Nephron (organoid): ENCODE measurements at regions not wholly inside any gene's neighbourhood (a gene's known extent, or its start where the extent isn't known, plus 50 kb on each side); places are given as distances from the start of the nearest gene placed in this dataset.

Experiments used
- H3K27ac Mint-ChIP-seq, 3 experiments: 2 replicates each; pipeline ENCODE4 v1.8.0; 2020; ENCODE audit warnings: mixed read lengths in 3 of 3, mild to moderate bottlenecking in 2 of 3, moderate library complexity in 1 of 3
- H3K27me3 Mint-ChIP-seq: 2 replicates; pipeline ENCODE4 v1.8.0; 2021; ENCODE audit warnings: low read depth, mild to moderate bottlenecking, moderate library complexity, mixed read lengths
- H3K36me3 Mint-ChIP-seq: 2 replicates; pipeline ENCODE4 v1.8.0; 2020; ENCODE audit warnings: low read depth, mixed read lengths
- H3K4me1 Mint-ChIP-seq: 2 replicates; pipeline ENCODE4 v1.8.0; 2020; ENCODE audit warnings: mixed read lengths
- H3K4me3 Mint-ChIP-seq, 3 experiments: 2 replicates each; pipeline ENCODE4 v1.8.0; 2020; ENCODE audit warnings: mild to moderate bottlenecking in 3 of 3, mixed read lengths in 3 of 3, moderate library complexity in 2 of 3
- H3K9me3 Mint-ChIP-seq: 2 replicates; pipeline ENCODE4 v1.8.0; 2020; ENCODE audit warnings: mixed read lengths
- TF ChIP-seq, protein P1 (sequence below), 3 experiments: fragments of 200-600 bp; sonication (generic); IDR thresholded peaks; one replicate each; pipeline ENCODE4 v1.5.0; 2021; ENCODE audit warnings: antibody characterized with exemption in 3 of 3; ENCODE audit not compliant: unreplicated experiment in 3 of 3

DNA sequence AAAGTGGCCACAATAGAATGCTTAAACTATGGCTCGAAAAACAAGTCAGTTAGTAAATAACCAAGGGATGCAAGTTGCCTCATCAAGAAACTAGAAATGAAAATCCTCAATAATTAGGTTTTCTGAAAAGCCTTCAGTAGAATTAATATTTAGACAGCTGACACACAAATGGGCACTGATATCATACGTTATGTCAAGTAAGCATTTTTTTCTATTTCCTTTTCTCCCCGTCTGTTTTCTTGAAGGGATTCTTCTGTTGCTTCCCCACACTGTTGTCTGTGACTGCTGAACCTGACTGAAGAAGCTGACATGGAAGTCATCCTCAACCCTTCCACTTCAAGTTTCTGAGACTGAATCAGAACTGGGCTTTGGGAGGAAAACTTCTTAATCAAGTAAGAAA lies 151.8 kb upstream of the CADM2 start:
- H3K27ac Mint-ChIP-seq, result no peak overlapping the region
- no peak overlapping the region for H3K4me3 Mint-ChIP-seq
- no peaks in the 10 kb centered on the region for H3K4me1 Mint-ChIP-seq
- H3K9me3 Mint-ChIP-seq, result peaks cover 6% of the 10 kb centered on the region
- H3K36me3 Mint-ChIP-seq, result no peaks in the 10 kb centered on the region
- H3K27me3 Mint-ChIP-seq, result no peaks in the 10 kb centered on the region
- TF ChIP-seq, protein P1, sequence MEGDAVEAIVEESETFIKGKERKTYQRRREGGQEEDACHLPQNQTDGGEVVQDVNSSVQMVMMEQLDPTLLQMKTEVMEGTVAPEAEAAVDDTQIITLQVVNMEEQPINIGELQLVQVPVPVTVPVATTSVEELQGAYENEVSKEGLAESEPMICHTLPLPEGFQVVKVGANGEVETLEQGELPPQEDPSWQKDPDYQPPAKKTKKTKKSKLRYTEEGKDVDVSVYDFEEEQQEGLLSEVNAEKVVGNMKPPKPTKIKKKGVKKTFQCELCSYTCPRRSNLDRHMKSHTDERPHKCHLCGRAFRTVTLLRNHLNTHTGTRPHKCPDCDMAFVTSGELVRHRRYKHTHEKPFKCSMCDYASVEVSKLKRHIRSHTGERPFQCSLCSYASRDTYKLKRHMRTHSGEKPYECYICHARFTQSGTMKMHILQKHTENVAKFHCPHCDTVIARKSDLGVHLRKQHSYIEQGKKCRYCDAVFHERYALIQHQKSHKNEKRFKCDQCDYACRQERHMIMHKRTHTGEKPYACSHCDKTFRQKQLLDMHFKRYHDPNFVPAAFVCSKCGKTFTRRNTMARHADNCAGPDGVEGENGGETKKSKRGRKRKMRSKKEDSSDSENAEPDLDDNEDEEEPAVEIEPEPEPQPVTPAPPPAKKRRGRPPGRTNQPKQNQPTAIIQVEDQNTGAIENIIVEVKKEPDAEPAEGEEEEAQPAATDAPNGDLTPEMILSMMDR (IDR thresholded peaks at IDR 0.05; ENCODE audit: unreplicated experiment in 3 of 3), result no peak

DNA sequence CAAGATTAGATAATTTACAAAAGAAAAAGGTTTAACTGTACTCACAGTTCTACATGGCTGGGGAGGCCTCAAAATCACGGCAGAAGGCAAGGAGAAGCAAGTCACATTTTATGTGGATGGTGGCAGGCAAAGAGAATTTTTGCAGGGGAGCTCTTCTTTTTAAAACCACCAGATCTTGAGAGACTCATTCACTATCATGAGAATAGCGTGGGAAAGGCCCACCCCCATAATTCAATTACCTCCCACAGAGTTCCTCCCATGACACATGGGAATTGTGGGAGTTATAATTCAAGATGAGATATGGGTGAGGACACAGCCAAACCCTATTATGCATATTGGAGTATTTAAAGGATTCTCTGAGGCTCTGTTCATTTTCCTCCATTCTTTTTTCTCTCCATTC lies 138.7 kb upstream of the CADM2 start:
- Mint-ChIP-seq H3K4me1 (no peaks in the 10 kb centered on the region), H3K36me3 (no peaks in the 10 kb centered on the region), H3K27ac (peak overlapping the region in 1 of 3 experiments; percentile 75), H3K27me3 (no peaks in the 10 kb centered on the region), H3K4me3 (no peak overlapping the region), H3K9me3 (peaks cover 13% of the 10 kb centered on the region)
- TF ChIP-seq, protein P1 (IDR thresholded peaks at IDR 0.05; ENCODE audit: unreplicated experiment in 3 of 3), result no peak

DNA sequence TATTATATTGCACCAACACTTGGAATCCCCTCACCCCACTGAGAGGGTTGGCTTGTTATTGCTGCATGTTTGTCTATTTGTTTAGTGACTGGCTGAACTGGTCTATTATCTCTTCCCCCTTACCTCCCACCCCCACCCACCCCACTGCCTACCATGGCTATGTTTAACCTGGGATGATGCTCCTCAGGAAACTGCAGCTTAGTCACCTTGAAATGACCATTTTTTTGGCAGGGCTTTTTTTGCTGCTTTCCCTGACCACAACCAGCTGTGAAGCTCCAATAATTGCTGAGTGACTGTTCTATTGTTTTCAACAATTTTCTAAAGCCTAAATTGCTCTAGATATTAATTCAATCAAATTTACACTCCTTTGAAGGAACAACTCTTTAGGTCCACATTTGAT lies 137.9 kb upstream of the CADM2 start:
- no peaks in the 10 kb centered on the region for H3K27me3 Mint-ChIP-seq
- H3K4me1 Mint-ChIP-seq, result no peaks in the 10 kb centered on the region
- H3K36me3 Mint-ChIP-seq, result no peaks in the 10 kb centered on the region
- no peak overlapping the region for H3K27ac Mint-ChIP-seq
- TF ChIP-seq, protein P1 (IDR thresholded peaks at IDR 0.05; ENCODE audit: unreplicated experiment in 3 of 3), result no peak
- peaks cover 12% of the 10 kb centered on the region for H3K9me3 Mint-ChIP-seq
- H3K4me3 Mint-ChIP-seq, result no peak overlapping the region

DNA sequence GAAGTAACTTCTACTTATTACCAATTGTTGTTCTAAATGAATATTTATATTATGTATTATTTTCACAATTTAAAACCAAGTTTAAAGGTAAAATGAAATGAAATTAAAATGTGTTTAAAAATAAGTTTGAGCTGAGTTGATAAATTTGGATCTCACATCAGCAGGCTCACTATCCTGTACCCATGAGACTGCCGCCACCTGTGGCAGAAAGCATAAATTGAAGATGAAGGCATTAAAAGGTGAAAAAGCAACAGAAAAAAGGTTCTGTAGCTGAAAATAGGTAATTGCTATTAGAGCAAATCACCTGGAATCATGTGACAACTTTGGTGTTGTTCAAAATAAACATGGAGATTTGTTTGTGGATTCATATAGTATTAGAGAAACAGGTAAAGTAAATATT lies 133.0 kb upstream of the CADM2 start:
- no peaks in the 10 kb centered on the region for H3K4me1 Mint-ChIP-seq
- H3K36me3 Mint-ChIP-seq, result no peaks in the 10 kb centered on the region
- no peaks in the 10 kb centered on the region for H3K27me3 Mint-ChIP-seq
- no peak overlapping the region for H3K4me3 Mint-ChIP-seq
- peaks cover 2% of the 10 kb centered on the region for H3K9me3 Mint-ChIP-seq
- H3K27ac Mint-ChIP-seq, result no peak overlapping the region
- TF ChIP-seq, protein P1 (IDR thresholded peaks at IDR 0.05; ENCODE audit: unreplicated experiment in 3 of 3), result no peak

DNA sequence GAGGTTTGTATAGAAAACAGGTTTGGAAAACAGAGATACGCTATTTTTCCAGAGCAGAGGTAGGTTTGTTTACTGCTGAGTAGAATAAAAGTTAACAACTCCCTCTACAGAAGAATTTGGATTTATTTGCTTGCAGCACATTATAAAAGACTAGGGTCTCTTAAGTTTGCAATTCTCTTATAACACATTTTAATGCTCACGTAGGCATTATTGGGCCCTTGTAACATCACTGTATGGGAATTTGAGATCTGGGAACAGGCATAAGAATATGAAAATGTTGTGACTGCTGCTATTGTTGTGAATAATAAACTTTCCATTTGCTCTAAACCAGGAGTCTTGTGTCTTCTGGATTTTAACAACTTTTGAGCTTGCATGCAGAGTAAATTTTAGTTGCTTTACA lies 128.3 kb upstream of the CADM2 start:
- Mint-ChIP-seq H3K9me3 (peaks cover 2% of the 10 kb centered on the region), H3K4me1 (no peaks in the 10 kb centered on the region), H3K27ac (no peak overlapping the region), H3K27me3 (no peaks in the 10 kb centered on the region), H3K36me3 (no peaks in the 10 kb centered on the region), H3K4me3 (no peak overlapping the region)
- TF ChIP-seq, protein P1 (IDR thresholded peaks at IDR 0.05; ENCODE audit: unreplicated experiment in 3 of 3), result no peak

DNA sequence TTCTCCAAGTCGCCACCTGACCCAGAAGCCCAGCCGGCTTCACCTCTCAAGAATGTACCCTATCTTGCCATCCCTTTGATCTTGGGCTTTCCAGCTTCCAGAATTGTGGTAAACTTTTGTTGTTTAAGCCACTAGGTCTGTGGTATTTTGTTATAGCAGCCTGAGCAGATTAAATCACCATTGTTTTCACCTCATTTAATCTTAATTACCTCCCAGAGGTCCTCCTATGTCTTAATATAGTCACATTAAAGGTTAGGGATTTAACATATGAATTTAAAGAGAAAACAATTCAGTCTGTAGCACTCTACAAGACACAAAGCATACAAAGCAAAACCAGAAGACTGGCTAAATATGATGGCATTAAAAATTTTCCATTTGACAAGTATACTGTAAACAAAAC lies 123.4 kb upstream of the CADM2 start:
- no peaks in the 10 kb centered on the region for H3K27me3 Mint-ChIP-seq
- H3K27ac Mint-ChIP-seq, result no peak overlapping the region
- H3K36me3 Mint-ChIP-seq, result no peaks in the 10 kb centered on the region
- H3K4me1 Mint-ChIP-seq, result no peaks in the 10 kb centered on the region
- TF ChIP-seq, protein P1 (IDR thresholded peaks at IDR 0.05; ENCODE audit: unreplicated experiment in 3 of 3), result no peak
- no peaks in the 10 kb centered on the region for H3K9me3 Mint-ChIP-seq
- H3K4me3 Mint-ChIP-seq, result no peak overlapping the region
